GM19452 (cell line): ENCODE measurements at regions not wholly inside any gene's neighbourhood (a gene's known extent, or its start where the extent isn't known, plus 50 kb on each side); places are given as distances from the start of the nearest gene placed in this dataset.
"Not testable (repeated sequence)": the region's sequence is repeated elsewhere in the genome, so short reads cannot be mapped to it uniquely, and the experiment has no call there.

Experiments
- ATAC-seq: cut with Tn5 transposase; IDR thresholded peaks from one replicate; pipeline ENCODE4 v1.9.1; 2021; ENCODE audit not compliant: unreplicated experiment

DNA sequence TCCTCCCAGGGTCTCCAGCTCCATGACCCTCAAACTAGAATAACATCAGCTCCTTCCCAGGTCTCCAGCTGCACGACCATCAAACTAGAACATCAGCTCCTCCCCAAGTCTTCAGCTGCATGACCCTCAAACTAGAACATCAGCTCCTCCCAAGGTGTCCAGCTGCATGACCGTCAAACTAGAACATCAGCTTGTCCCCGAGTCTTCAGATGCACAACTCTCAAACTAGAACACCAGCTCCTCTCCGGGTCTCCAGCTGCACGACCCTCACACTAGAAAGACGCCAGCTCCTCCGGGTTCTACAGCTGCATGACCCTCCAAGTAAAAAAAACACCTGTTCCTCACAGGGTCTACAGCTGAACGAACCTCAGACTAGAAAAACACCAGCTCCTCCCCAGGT, 312.9 kb upstream of the TFPI start:
- no peak for ATAC-seq

- no peak for ATAC-seq
Observed at GRCh38 chr2:187869195-187869594, 315.0 kb upstream of the TFPI start.

DNA sequence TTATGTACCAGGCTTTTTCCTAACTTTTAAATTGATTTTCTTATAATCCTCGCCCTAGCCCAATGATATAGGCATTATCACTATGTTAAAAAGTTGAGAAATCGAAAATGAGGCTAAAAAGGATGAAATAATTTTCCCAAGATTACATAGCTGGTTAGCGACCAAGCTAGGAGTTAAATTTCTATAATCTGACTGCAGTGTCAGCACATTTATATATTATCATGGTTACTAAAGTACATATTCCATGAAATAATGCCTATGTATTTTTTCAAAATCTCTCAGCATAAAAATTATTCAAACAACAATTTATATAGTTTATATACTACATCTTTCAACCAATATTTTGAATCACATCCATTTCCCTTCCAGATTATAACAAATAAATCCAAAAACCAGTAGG, 317.3 kb upstream of the TFPI start:
- no peak for ATAC-seq

DNA sequence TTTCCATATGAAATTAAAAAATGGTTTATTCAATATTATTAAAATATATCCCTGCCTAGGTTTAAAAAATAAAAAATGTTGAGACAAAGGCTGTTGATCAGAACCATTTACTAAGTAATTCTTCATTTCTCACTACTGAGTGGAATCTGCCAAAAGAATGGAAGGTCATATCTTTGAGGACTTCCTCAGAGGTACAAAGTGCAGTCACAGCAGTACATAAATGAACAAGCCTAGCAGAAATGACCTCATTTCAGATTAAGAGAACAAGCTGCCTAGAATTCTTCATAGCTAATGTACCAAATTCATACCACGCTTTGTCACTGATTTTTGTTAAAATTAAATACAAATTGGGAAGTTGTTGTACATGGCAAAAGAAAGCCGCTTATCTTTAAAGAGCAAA, 318.9 kb upstream of the TFPI start:
- no peak for ATAC-seq

DNA sequence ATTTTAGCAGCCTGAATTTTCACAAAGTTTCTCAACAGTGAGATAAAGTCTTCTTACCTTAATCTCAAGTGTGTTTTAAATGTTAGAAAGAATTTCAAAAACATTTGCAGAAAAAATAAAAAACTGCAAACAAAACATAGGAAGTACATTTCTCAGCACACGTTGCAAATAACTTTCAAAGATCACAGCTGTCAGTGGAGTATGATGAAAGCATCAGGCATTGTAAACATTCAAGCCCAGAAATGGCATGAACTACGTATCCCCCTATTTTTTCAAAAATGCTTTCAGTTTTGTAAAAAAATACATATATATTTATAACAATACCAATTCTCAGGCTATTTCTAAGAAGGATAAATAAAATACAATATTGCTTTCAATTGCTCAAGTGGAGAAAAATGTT, 320.6 kb upstream of the TFPI start:
- no peak for ATAC-seq

- no peak for ATAC-seq
Observed at GRCh38 chr2:187875261-187876141, 321.3 kb upstream of the TFPI start.

DNA sequence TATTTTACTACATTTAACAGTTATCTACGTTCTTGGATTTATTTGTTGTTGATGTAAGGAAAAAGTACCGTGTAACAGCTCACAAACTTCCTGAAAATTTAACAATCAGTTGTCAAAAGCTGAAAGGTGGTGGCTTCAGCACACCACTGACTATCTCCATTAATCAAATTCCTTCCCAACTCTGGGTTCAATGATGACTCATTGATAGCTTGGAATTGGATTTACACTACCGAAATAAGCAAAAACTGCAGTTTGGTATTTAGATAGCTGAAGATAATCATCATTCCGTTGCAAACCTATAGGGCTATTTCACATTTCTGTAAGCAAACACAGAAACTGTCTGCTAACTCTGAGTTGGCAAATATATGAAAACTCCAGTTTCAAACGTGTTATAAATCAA, 322.3 kb upstream of the TFPI start:
- no peak for ATAC-seq

DNA sequence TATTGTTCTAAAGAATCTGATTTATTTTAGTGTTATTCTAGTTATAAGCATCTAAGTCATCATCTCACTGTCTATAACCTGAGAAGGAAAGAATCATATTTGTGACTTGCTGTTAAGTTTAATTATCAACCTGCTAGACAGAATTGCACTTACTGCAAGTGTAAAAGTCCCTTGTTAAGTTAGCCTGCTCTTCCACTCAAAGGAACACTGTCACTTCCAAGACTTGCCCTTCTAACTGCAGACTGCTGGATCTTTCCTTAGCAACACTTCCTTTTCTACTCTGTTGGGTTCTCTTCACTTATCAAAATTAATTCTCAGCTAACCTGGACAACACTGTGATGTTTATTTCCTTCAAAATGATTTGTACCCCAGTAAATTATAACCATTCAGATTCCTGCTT, 323.2 kb upstream of the TFPI start:
- ATAC-seq, result no peak

- ATAC-seq, result no peak
Observed at GRCh38 chr2:187878112-187878511, 323.9 kb upstream of the TFPI start.

GRCh38 chr2:187879491-187879890, 325.3 kb upstream of the TFPI start:
- no peak for ATAC-seq

GRCh38 chr2:187884003-187884402, 329.8 kb upstream of the TFPI start:
- ATAC-seq, result no peak

- ATAC-seq, result no peak
Observed at GRCh38 chr2:187890690-187891089, 336.5 kb upstream of the TFPI start.

DNA sequence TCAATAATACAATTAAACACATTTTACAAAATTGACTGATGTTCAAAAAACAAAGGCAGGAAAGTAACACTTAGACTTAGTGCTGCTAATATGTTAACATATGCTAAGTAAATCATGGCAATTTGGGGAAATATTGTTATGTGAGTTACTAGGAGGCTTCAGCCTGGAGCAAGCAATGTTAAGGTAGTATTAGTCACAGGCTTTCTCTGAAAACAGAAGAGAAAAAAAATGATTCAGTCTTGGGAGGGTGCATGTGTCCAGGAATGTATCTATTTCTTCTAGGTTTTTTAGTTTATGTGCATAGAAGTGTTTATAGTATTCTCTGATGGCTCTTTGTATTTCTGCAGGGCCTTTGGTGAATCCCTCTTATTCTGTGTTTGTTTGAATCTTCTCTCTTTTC, 345.8 kb upstream of the TFPI start:
- no peak for ATAC-seq

DNA sequence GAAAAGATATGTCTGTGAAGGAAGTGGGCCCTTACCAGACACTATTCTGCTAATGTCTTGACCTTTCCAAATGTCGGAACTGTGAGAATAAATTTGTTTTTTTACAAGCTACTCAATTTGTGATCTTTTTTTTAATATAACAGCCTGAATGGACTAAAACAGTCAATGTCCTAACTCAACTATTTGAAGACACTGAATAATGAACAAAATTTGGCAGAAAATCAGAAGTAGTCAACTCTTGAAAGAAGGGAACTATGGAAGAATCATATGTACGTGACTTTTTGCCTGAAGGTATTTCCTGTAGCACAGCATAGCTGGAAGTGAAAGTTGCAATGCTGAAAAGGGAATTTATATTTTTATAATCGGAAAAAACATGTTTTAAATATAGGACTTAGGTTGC, 351.8 kb upstream of the TFPI start:
- ATAC-seq, result no peak

DNA sequence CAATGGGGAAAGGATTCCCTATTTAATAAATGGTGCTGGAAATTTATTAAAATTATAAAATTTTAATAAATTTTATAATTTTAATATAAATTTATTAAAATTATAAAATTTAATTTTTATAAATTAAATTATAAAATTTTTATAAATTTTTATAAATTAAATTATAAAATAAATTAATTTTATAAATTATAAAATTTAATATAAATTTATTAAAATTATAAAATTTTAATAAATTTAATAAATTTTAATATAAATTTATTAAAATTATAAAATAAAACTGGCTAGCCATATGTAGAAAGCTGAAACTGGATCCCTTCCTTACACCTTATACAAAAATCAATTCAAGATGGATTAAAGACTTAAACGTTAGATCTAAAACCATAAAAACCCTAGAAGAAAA, 356.7 kb upstream of the TFPI start:
- ATAC-seq, result not testable (repeated sequence)

GRCh38 chr2:187912950-187913349, 358.7 kb upstream of the TFPI start:
- no peak for ATAC-seq

DNA sequence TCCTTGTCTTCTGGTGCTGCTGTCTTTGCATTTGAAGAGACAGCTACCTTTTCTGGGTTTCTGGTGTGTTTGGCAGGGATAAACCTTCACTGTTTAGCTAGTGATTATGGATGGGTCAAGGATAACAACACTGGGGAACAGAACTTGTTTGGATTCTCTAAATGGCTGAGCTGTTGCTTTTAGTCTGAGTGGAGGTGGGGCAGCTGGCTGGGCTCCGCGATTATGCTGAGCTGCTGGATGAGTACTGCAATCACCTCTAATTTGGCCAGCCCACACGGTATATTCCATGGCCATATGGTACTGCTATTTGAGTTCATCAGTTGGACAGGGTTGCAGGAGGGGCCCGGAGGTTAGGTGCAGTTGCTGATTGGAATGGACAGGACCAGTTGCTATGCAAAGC, 361.6 kb upstream of the TFPI start:
- no peak for ATAC-seq

- ATAC-seq, result no peak
Observed at GRCh38 chr2:187916799-187917198, 362.6 kb upstream of the TFPI start.

DNA sequence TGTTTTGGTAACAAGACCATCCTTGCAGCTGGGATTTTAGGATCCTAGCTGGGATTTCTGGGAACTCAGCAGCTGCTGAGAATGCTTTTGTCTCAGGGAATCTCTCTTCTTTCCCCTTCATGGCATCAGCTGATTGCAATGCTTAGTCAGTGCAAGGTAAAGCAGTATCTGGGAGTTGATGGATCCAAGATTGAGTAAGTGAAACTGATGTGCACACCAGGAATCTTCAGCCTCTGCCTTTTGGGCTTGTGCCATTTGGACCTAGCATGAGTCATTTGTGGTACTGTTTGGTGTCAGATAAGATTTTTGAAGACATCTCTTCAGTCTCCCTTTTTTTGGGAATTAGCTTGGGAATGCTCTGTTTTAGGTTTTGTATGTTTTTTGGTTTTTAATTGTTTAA, 363.3 kb upstream of the TFPI start:
- no peak for ATAC-seq

DNA sequence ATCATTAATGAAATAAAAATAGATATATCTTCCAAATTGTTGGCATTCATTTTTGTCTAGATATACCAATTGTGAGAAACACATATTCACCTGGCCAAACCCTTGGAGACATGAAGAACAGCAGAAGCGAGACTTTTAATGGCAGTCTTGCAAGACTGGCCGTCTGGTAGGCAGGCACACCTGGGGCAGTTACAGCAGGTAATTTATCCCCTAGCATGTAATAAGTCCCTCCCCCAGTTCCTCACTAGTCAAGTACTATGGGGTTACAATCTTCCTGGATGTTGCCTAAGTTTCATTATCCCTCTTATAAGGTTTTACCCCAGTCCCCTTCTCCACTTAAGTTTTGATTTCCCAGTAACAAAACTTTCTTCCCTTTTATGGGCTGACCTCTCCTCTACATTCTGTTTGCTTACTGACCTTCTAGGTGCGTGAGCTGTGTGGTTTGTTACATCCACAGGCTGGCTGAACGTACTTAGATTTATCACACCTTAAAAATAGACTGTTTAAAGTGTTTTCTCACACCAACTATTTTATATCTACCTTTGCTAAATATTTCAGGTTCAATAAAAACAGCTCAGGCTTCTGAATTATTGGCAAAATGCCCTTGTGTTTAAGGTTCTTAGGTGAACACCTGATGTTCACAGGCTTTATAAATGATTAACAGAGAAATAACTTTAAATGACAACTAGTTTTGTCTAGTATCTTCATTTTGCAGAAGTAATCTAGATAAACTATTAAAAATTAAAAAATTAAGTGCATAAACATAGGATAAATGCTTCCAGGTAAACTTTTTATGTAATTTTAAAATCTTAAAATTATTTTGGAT, 365.0 kb upstream of the TFPI start:
- ATAC-seq, result no peak

DNA sequence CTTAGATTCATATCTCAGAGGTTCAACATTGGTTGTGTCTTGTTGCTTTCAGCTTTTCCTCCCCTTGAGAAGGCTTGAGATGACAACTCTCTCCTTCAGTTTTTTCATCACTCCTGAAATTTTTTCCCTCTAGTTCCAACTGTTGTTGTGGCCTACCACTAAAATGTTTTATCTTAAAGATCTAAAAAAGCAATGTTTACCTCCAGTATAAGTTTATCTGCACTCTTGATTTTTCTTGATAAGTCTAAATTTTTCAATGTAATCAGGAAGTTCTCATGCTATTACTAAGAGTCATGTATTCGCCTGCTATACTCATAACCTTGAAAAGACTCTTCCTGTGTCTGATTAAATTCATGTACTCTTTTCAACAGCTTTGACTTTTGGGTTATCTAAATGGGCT, 366.3 kb upstream of the TFPI start:
- ATAC-seq, result no peak

- no peak for ATAC-seq
Observed at GRCh38 chr2:187922846-187923245, 368.6 kb upstream of the TFPI start.
